ENCODE measurements at regions not wholly inside any gene's neighbourhood (a gene's known extent, or its start where the extent isn't known, plus 50 kb on each side); places are given as distances from the start of the nearest gene placed in this dataset.

DNA sequence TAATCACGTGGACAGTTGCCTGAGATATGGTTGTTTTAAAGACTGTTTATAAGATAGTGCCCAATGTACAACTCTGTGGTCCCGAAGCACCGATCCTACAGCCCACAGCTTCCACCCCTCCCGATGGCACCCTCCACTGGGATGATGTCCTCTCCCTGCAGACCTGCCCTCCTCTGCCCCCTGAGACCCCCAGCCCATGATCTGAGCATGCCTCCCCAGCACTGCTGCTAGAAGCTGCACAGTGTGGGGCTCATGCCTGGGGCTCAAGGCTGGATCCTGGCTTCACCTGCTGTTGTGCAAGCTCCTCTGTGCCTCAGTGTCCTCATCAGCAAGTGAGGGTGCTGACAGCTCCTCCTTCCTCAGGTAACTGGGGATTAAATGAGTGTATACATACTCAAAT, 254.7 kb upstream of the MKI67 start:
- no TSS peak for BruUV-seq (replicated peaks)
- Histone ChIP-seq H3K9ac (ENCODE audit: low read length) (no peak overlapping the region), H3K27me3 (ENCODE audit: low read length) (no peaks in the 10 kb centered on the region), H3K9me2 (replicated peaks; ENCODE audit: low read length) (no peaks in the 10 kb centered on the region), H2AFZ (ENCODE audit: low read length) (no peak overlapping the region), H3K4me2 (ENCODE audit: low read length) (no peak overlapping the region), H3K4me1 (ENCODE audit: insufficient read depth, low read length) (no peaks in the 10 kb centered on the region), H3K79me2 (ENCODE audit: low read length) (no peaks in the 10 kb centered on the region), H4K20me1 (ENCODE audit: low read length) (no peaks in the 10 kb centered on the region), H3F3A (ENCODE audit: low read length, unreplicated experiment) (no peaks in the 10 kb centered on the region), H3K27ac (ENCODE audit: low read length) (no peak overlapping the region), H3K9me3 (ENCODE audit: low read length) (no peaks in the 10 kb centered on the region), H3K36me3 (ENCODE audit: low read depth, low read length) (no peaks in the 10 kb centered on the region), H3K4me3 (ENCODE audit: low read length) (no peak overlapping the region)
- no peak for DNase-seq
- intact Hi-C loops (cut with micrococcal nuclease): no loop called here
- no peak for ATAC-seq
- TF ChIP-seq EZH2phosphoT487 (IDR thresholded peaks at IDR 0.05; ENCODE audit: borderline replicate concordance, low read length) (no peak), EZH2 (IDR thresholded peaks at IDR 0.05; ENCODE audit: low read length, unreplicated experiment) (no peak)
- ChIA-PET POLR2A (ENCODE audit: unreplicated experiment) (no interaction called here), CTCF (no interaction called here)

DNA sequence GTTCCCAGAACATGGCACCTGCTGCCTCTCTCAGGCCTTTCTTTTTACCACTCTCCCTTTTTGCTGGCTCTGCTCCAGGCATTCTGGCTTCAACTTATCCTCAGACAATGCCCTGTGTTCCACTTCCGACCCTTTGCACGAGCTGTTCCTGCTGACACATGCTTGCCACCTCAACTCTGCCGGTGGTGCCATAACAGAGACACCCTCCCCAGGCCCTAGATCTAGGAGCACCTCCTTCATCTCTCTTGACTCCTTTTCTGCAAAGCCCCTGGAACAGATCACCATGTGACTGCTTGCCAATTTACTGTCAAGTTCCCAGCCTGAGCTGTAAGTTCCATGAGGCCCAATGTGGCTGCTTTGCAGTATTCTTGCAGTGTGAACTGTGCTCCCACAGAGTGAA, 256.0 kb upstream of the MKI67 start:
- Histone ChIP-seq H3K4me2 (ENCODE audit: low read length) (no peak overlapping the region), H3K27me3 (ENCODE audit: low read length) (peaks cover 7% of the 10 kb centered on the region; the same call in 1 of the 2 replicates), H3F3A (ENCODE audit: low read length, unreplicated experiment) (no peaks in the 10 kb centered on the region), H3K79me2 (ENCODE audit: low read length) (no peaks in the 10 kb centered on the region), H3K9me3 (ENCODE audit: low read length) (no peaks in the 10 kb centered on the region), H3K9ac (ENCODE audit: low read length) (no peak overlapping the region), H3K9me2 (replicated peaks; ENCODE audit: low read length) (no peaks in the 10 kb centered on the region), H3K27ac (ENCODE audit: low read length) (no peak overlapping the region), H3K4me3 (ENCODE audit: low read length) (no peak overlapping the region), H3K36me3 (ENCODE audit: low read depth, low read length) (no peaks in the 10 kb centered on the region), H3K4me1 (ENCODE audit: insufficient read depth, low read length) (no peaks in the 10 kb centered on the region), H2AFZ (ENCODE audit: low read length) (no peak overlapping the region), H4K20me1 (ENCODE audit: low read length) (no peaks in the 10 kb centered on the region)
- DNase-seq: no peak
- intact Hi-C loops (cut with micrococcal nuclease): no loop called here
- BruUV-seq (replicated peaks): no TSS peak
- TF ChIP-seq EZH2 (IDR thresholded peaks at IDR 0.05; ENCODE audit: low read length, unreplicated experiment) (no peak), EZH2phosphoT487 (IDR thresholded peaks at IDR 0.05; ENCODE audit: borderline replicate concordance, low read length) (no peak)
- TF ChIP-seq, protein P1, sequence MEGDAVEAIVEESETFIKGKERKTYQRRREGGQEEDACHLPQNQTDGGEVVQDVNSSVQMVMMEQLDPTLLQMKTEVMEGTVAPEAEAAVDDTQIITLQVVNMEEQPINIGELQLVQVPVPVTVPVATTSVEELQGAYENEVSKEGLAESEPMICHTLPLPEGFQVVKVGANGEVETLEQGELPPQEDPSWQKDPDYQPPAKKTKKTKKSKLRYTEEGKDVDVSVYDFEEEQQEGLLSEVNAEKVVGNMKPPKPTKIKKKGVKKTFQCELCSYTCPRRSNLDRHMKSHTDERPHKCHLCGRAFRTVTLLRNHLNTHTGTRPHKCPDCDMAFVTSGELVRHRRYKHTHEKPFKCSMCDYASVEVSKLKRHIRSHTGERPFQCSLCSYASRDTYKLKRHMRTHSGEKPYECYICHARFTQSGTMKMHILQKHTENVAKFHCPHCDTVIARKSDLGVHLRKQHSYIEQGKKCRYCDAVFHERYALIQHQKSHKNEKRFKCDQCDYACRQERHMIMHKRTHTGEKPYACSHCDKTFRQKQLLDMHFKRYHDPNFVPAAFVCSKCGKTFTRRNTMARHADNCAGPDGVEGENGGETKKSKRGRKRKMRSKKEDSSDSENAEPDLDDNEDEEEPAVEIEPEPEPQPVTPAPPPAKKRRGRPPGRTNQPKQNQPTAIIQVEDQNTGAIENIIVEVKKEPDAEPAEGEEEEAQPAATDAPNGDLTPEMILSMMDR (conservative IDR thresholded peaks at IDR 0.05; ENCODE audit: low read depth, low read length): no peak
- ATAC-seq: no peak
- ChIA-PET POLR2A (ENCODE audit: unreplicated experiment) (no interaction called here), CTCF (no interaction called here)

DNA sequence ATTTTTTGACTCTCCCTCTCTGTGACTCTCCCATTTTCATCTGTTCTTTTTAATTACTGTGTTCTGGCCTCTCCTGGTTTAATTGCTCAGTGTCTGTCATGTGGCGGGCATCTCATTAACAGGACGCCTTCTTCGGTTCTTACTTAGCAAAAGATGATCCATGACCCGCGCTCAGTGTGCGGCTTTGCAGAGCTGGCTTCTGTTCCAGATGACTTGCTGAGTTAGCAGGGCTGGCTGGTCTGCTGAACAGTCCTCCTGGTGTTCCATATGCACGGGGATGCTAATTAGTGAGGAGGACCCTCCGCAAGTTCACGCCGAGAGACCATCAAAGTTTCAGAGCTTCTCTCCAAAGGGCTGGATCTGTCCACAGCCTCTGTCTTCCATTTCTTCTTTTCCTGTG, 258.6 kb upstream of the MKI67 start:
- intact Hi-C loops (cut with micrococcal nuclease): no loop called here
- H3K9me3 ChIP-seq (ENCODE audit: low read length): no peaks in the 10 kb centered on the region
- no peak overlapping the region for H3K4me3 ChIP-seq (ENCODE audit: low read length)
- no peak overlapping the region for H2AFZ ChIP-seq (ENCODE audit: low read length)
- H3K27ac ChIP-seq (ENCODE audit: low read length): no peak overlapping the region
- peaks cover 12% of the 10 kb centered on the region; the same call in 1 of the 2 replicates for H3K27me3 ChIP-seq (ENCODE audit: low read length)
- no peaks in the 10 kb centered on the region for H3F3A ChIP-seq (ENCODE audit: low read length, unreplicated experiment)
- H3K4me2 ChIP-seq (ENCODE audit: low read length): no peak overlapping the region
- no peaks in the 10 kb centered on the region for H3K36me3 ChIP-seq (ENCODE audit: low read depth, low read length)
- TF ChIP-seq, protein P1 (conservative IDR thresholded peaks at IDR 0.05; ENCODE audit: low read depth, low read length): no peak
- no peak for TF ChIP-seq EZH2phosphoT487 (IDR thresholded peaks at IDR 0.05; ENCODE audit: borderline replicate concordance, low read length)
- no peak for TF ChIP-seq EZH2 (IDR thresholded peaks at IDR 0.05; ENCODE audit: low read length, unreplicated experiment)
- no TSS peak for BruUV-seq (replicated peaks)
- POLR2A ChIA-PET (ENCODE audit: unreplicated experiment): no interaction called here
- H3K79me2 ChIP-seq (ENCODE audit: low read length): no peaks in the 10 kb centered on the region
- H3K9me2 ChIP-seq (replicated peaks; ENCODE audit: low read length): no peaks in the 10 kb centered on the region
- DNase-seq (no peak), ATAC-seq (no peak)
- H3K9ac ChIP-seq (ENCODE audit: low read length): no peak overlapping the region
- H3K4me1 ChIP-seq (ENCODE audit: insufficient read depth, low read length): no peaks in the 10 kb centered on the region
- no peaks in the 10 kb centered on the region for H4K20me1 ChIP-seq (ENCODE audit: low read length)
- CTCF ChIA-PET: no interaction called here

Measured in PC-3 (cell line).